Activated naive CD4-positive, alpha-beta T cell treated with anti-CD3 and anti-CD28 coated beads, Interleukin-2, amount 10 ng/mL, durations not matched to agents 7 days and 5 days (primary cell): ENCODE measurements at regions not wholly inside any gene's neighbourhood (a gene's known extent, or its start where the extent isn't known, plus 50 kb on each side); places are given as distances from the start of the nearest gene placed in this dataset.

Source experiments
- CTCF ChIA-PET: fragments of 350-600 bp; sonication (Branson Sonifier 250); formaldehyde crosslinking; loops from one replicate; lab custom pipeline; 2021; ENCODE audit warnings: antibody characterized with exemption; lab: Charles Lee
- DNase-seq: peaks from one replicate; pipeline ENCODE4 v3.0.0-alpha.2; 2020
- H3K27ac Mint-ChIP-seq: one replicate; pipeline ENCODE4 v1.8.0; 2021; ENCODE audit warnings: mild to moderate bottlenecking, moderate library complexity, mixed read lengths
- H3K27me3 Mint-ChIP-seq: one replicate; pipeline ENCODE4 v1.8.0; 2021; ENCODE audit warnings: mild to moderate bottlenecking, mixed read lengths
- H3K36me3 Mint-ChIP-seq: one replicate; pipeline ENCODE4 v1.8.0; 2021; ENCODE audit warnings: mixed read lengths
- H3K4me1 Mint-ChIP-seq: one replicate; pipeline ENCODE4 v1.8.0; 2021; ENCODE audit warnings: mixed read lengths
- H3K4me3 Mint-ChIP-seq: one replicate; pipeline ENCODE4 v1.8.0; 2021; ENCODE audit warnings: mild to moderate bottlenecking, moderate library complexity, mixed read lengths
- H3K9me3 Mint-ChIP-seq: one replicate; pipeline ENCODE4 v1.8.0; 2021; ENCODE audit warnings: mixed read lengths

DNA sequence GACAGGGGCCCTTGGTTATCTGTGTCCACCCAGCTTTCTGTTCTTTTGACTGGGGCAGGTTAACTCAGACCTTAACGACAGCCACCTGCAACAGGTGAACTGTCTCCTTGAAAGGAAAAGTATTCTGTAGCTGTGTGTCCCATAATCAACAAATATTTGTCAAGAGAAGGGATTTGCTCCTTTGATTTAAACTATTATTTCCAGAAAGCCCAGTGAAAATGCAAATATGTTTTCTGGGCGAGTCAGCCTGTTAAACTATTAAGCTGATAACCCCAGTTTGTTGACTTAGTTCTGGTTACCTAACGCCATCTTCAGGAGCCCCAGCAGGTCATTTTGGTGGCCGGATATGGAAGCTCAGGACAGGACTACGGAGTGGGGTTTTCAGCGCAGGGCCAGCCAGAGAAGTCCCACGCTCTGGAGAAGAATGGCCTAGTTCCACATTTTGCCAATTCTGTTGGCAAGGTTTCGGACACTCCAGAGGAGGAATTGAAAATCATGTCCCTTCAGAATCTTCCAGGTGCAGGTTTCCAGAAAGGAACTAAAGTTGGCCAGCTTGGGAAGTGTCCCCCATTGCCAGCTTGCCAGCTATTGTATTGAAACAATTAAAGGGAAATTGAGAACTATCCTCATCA is 54.5 kb downstream of the ADRA2A start:
- no peaks in the 10 kb centered on the region for H3K9me3 Mint-ChIP-seq
- no peaks in the 10 kb centered on the region for H3K4me1 Mint-ChIP-seq
- no peaks in the 10 kb centered on the region for H3K36me3 Mint-ChIP-seq
- no peak overlapping the region for H3K27ac Mint-ChIP-seq
- DNase-seq, result no peak
- CTCF ChIA-PET, result interaction anchor here (0.6 kb wide), 1 partner anchor 388 kb away, joined by 3 read pairs; no protein-coding TSS in a partner anchor
- no peak overlapping the region for H3K4me3 Mint-ChIP-seq
- H3K27me3 Mint-ChIP-seq, result peaks cover 21% of the 10 kb centered on the region

DNA sequence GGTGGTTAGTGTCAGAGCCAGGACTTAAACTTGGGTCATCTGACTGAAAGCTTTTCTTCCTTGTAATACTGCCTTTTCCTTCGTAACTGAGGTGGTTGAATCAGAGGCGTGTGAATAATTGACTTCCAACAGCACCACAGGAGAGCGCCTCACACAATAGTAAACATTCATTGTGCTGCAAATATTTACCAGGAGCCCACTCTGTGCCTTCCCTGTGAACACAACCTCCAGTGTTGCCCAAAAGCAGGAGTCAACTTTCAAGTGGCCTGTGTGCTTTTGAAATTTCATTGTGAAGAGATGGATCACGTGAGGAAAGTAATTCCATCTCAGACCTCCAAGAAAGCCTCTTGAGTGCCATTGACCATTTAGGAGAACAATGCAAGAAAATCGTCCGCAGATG is 60.2 kb downstream of the ADRA2A start:
- DNase-seq, result no peak
- peaks cover 18% of the 10 kb centered on the region for H3K27me3 Mint-ChIP-seq
- H3K27ac Mint-ChIP-seq, result no peak overlapping the region
- no peaks in the 10 kb centered on the region for H3K9me3 Mint-ChIP-seq
- H3K4me1 Mint-ChIP-seq, result no peaks in the 10 kb centered on the region
- H3K4me3 Mint-ChIP-seq, result no peak overlapping the region
- CTCF ChIA-PET, result no interaction called here
- H3K36me3 Mint-ChIP-seq, result no peaks in the 10 kb centered on the region

DNA sequence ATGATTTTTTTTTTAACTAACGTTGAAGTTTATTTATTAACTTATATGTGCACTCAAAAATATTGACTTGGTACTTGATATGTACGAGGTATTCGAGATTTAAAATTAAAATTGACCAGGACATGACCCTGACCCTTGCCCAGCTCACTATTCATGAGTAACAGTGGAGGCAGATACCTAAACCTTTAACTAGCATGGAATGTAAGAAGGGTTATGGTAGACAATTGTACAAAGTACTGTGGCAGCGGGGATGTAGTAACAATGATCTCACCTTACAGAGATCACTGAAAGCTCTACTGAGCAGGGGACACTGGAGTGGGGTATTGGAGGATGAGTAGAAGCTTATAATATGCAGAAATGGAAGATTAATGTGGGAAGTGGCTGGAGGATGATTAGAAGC is 60.8 kb downstream of the ADRA2A start:
- Mint-ChIP-seq H3K27me3 (peaks cover 19% of the 10 kb centered on the region), H3K4me1 (no peaks in the 10 kb centered on the region), H3K36me3 (no peaks in the 10 kb centered on the region), H3K4me3 (no peak overlapping the region), H3K9me3 (no peaks in the 10 kb centered on the region), H3K27ac (no peak overlapping the region)
- no peak for DNase-seq
- CTCF ChIA-PET, result no interaction called here

DNA sequence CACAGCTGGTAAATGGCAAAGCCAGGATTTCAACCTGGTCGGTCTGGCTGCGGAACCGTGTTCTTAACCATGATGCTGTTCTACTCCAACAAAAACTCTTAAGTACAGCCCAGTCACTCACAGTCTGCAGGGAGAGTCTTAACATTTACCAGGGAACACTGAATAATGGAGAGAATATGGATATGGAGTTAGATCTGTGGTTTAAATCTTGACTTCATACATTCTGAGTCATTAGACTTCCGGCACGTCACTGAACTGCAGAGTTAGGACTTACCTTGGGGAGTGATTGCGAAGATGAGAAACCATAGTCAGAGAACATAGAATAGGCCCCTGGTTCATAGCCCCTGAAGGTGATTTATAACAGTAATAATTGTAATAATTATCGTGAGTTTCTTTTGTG is 61.7 kb downstream of the ADRA2A start:
- H3K36me3 Mint-ChIP-seq, result no peaks in the 10 kb centered on the region
- H3K27ac Mint-ChIP-seq, result no peak overlapping the region
- H3K27me3 Mint-ChIP-seq, result peaks cover 23% of the 10 kb centered on the region
- H3K4me1 Mint-ChIP-seq, result no peaks in the 10 kb centered on the region
- no peaks in the 10 kb centered on the region for H3K9me3 Mint-ChIP-seq
- H3K4me3 Mint-ChIP-seq, result no peak overlapping the region
- CTCF ChIA-PET, result no interaction called here
- DNase-seq, result no peak

DNA sequence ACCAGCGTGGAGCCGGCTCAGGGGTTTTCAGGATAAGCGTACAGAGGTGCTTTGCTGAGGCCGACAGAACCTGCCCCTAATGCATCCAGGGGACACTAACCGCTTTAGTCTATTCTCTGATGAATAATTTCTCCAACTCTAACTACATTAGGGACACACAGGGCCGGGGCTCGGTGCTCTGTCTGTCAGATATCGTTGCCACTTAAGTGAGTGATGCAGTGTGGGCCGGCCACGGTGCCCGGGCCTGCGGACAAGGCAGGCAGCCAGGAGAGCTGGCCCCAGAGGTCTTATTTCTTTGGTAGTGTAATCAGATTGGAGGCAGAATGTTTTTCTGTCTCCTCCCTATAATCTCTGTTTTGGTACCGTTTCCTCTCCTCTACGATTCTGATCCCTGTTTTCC is 62.7 kb downstream of the ADRA2A start:
- H3K9me3 Mint-ChIP-seq, result no peaks in the 10 kb centered on the region
- no peaks in the 10 kb centered on the region for H3K36me3 Mint-ChIP-seq
- H3K27me3 Mint-ChIP-seq, result peaks cover 16% of the 10 kb centered on the region
- H3K27ac Mint-ChIP-seq, result no peak overlapping the region
- H3K4me3 Mint-ChIP-seq, result no peak overlapping the region
- DNase-seq, result no peak
- CTCF ChIA-PET, result no interaction called here
- H3K4me1 Mint-ChIP-seq, result no peaks in the 10 kb centered on the region

DNA sequence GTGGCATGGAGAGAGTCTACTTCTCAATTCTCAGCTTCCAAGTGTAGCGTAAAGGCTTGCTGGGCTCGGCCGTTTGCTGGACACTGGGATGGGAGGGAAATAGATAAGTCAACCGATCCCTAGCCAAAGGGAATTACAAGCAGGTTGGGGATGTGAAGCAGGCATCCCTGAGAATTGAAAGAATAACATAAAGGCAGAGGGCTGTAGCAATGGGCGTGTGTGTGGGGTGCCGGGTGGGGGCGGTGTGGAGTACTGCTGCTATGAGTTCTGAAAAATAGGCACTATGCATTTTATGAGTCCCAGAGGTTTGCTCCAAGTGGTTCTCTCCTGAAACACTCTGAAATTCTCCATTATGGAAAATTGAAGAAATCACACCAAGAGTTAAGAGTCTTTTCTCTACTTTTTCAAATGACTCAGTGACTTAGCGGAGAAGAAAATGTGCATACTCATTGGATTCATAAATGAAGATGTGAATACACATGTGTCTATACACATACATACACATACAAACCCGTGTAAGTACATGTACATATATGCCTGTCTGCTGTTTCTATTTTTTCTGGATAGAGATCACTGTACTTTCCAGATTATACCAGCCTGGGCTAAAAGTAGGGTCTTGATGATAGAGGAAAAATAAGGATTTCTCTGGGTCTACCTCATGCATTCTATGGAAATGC is 65.4 kb downstream of the ADRA2A start:
- Mint-ChIP-seq H3K4me1 (peaks cover 13% of the 10 kb centered on the region), H3K4me3 (no peak overlapping the region), H3K36me3 (no peaks in the 10 kb centered on the region), H3K27me3 (peaks cover 14% of the 10 kb centered on the region), H3K27ac (no peak overlapping the region), H3K9me3 (no peaks in the 10 kb centered on the region)
- CTCF ChIA-PET, result no interaction called here
- DNase-seq, result no peak

DNA sequence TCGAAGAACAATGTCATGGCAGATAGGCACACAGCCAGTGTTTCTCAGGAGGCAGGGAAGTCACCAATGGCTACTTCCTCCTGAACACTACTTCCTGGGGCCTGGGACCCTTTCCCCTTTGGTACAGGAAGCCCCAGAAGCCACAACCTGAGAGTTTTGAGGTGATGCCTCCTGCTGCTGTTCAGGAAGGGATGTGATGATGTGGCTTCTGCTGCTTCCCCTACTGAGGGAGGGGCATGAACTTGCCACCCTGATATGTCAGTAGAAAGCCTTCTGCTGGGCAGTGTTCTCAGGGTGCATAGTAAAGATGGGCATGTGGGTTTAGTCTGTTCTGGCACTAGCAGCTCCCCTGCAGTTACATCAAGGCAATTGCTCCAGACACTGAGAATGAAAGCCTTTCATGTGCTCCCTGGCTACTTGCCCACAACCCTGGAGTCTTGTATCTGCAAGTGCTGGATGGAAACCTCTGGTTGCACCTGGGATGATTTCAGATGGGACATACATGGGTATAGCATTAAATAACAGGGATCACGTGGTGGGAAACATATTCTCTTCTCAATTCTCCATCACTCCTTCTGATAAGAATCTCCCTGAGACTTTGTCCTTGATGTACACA is 69.3 kb downstream of the ADRA2A start:
- Mint-ChIP-seq H3K4me1 (peaks cover 13% of the 10 kb centered on the region), H3K36me3 (no peaks in the 10 kb centered on the region), H3K27ac (no peak overlapping the region), H3K4me3 (no peak overlapping the region), H3K27me3 (peaks cover 22% of the 10 kb centered on the region), H3K9me3 (no peaks in the 10 kb centered on the region)
- CTCF ChIA-PET, result interaction anchor here (1.2 kb wide), 1 partner anchor 400 kb away, joined by 3 read pairs; no protein-coding TSS in a partner anchor
- DNase-seq, result peak; percentile 32

DNA sequence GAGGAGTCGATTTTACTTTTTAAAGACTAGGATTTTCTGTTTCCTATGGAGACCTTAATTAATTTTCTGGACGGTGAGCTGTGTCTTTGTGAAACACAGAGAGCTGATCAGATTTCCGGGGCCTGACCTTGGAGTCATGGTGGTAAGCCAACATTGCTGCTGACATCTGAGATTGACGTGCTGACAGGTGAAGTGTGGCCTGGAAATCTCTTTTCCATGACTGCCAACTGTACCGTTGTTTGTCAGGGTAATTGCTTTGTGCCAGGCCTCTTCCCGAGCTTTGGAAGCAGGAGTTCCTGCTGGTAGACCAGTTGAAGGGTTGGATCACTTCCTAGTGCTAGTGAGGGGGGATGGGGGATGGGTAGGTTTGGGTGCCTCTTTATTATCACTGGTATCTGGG is 71.2 kb downstream of the ADRA2A start:
- DNase-seq, result no peak
- Mint-ChIP-seq H3K4me1 (peaks cover 13% of the 10 kb centered on the region), H3K4me3 (no peak overlapping the region), H3K27me3 (peaks cover 17% of the 10 kb centered on the region), H3K9me3 (no peaks in the 10 kb centered on the region), H3K27ac (no peak overlapping the region), H3K36me3 (no peaks in the 10 kb centered on the region)
- CTCF ChIA-PET, result no interaction called here

DNA sequence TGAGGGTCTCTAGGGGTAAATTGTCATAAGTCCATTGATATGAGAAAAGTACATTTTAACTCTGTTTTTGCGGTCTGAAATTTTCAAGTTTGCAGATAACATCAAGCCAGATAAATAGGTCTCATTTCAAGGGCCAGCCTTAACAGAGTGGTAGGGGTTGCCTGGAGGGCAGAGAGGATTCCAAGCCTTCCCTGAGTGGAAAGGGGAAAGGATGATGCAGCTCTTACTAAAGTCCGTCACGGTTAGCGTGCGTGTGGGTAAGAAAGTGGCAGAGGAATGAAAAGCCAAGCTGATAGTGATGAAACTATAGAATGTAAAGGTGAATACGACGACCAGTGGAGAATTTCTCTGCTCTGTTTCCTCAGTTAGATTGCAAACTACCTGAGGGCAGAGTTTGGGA is 71.6 kb downstream of the ADRA2A start:
- Mint-ChIP-seq H3K9me3 (no peaks in the 10 kb centered on the region), H3K4me3 (no peak overlapping the region), H3K4me1 (peaks cover 13% of the 10 kb centered on the region), H3K27ac (no peak overlapping the region), H3K27me3 (peaks cover 14% of the 10 kb centered on the region), H3K36me3 (no peaks in the 10 kb centered on the region)
- DNase-seq, result no peak
- CTCF ChIA-PET, result no interaction called here

DNA sequence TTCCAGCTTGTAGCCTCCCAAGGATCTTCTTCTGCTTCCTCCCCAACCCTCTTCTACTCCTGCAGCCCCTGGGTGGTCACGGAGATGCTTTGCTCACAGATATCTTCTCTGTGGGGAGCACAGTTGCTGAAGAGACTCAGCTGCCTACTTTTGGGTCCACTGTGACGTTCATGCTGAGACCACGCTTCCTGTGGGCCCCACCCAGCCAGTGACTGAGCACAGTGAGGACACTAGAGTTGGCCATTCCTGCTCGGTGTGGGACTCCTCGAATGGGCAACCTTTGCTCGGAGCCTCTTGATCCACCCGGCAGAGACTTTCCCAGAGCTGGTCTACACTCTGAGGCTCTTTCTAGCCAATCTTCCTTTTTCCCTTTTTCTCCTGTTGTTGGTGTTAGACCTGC is 73.9 kb downstream of the ADRA2A start:
- CTCF ChIA-PET, result no interaction called here
- Mint-ChIP-seq H3K27ac (no peak overlapping the region), H3K9me3 (no peaks in the 10 kb centered on the region), H3K36me3 (no peaks in the 10 kb centered on the region), H3K4me3 (no peak overlapping the region), H3K27me3 (peaks cover 20% of the 10 kb centered on the region), H3K4me1 (peaks cover 13% of the 10 kb centered on the region)
- no peak for DNase-seq

DNA sequence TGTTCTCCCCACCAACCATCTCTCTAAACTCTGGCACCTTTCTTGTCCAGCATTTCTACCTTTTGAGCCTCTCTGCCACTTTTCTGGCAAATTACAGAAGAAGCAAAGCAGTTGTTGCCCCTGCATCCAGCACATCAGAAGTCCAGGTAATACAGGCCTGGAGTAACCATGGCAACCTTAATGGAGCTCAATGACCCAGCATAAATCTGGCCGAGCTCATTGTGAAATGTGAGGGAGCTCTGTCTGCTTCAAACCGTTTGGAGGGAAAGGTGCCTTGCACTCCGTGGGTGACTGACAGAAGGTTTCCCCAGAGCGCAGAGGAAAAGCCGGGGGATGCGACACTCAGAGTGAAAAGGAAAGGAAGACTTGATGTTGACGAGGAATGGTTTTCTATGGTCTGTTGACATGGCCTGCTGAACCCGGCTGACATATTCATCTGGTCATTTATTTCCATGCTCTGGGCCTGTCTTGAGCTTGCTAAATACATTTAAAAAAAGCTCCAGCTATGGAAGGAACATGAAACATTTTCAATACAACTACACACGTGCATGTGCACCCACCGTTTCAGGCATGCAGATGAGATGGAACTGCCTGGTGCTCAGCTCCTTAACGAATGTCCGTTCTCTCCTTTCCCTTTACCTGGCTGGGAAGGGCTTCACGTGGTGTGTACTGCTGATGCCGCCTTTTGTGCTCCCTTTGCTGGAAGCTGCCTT is 74.9 kb downstream of the ADRA2A start:
- no peaks in the 10 kb centered on the region for H3K9me3 Mint-ChIP-seq
- no peak overlapping the region for H3K27ac Mint-ChIP-seq
- DNase-seq, result no peak
- no peak overlapping the region for H3K4me3 Mint-ChIP-seq
- no peaks in the 10 kb centered on the region for H3K36me3 Mint-ChIP-seq
- peaks cover 2% of the 10 kb centered on the region for H3K4me1 Mint-ChIP-seq
- H3K27me3 Mint-ChIP-seq, result peaks cover 30% of the 10 kb centered on the region
- CTCF ChIA-PET, result no interaction called here

DNA sequence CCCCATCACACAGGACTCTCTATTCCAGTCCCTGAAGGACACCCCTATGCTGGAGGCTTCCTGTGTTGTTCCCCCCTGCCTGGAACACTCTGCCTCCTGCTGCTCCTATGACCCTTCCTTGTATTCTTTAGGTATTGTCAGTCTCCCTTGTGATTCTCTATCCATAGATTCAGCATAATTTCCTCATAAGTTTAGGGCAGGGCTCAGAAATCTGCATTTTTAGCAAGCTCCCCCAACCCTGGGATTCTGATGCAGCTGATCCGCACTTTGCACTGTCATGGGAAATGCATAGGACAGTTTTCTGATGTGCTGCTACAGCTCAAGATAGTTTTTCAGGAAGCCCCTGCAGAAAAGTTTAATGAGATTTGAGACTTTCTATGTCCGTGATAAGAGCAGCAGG is 79.9 kb downstream of the ADRA2A start:
- Mint-ChIP-seq H3K9me3 (no peaks in the 10 kb centered on the region), H3K27me3 (peaks cover 32% of the 10 kb centered on the region), H3K27ac (no peak overlapping the region), H3K4me1 (no peaks in the 10 kb centered on the region), H3K36me3 (no peaks in the 10 kb centered on the region), H3K4me3 (no peak overlapping the region)
- CTCF ChIA-PET, result no interaction called here
- DNase-seq, result no peak

DNA sequence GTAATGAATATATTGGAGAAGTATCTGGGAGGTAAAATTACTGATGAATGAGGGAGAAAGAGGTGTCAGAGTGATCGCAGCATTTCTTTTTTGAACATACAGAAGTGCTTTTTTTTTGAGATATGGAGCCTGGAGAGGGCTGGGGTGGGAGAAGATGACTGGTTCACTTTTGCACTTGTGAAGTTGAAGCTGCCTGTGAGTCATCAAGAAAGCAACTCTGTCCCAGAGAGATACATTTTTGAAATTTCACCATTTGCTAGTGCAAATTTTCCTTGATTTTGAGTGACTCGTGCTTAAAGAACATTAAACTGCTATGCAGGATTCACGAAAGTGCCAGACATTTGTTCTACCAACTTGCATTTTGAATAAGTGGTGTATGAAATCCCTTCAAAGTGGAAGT is 81.8 kb downstream of the ADRA2A start:
- CTCF ChIA-PET, result no interaction called here
- H3K4me3 Mint-ChIP-seq, result no peak overlapping the region

DNA sequence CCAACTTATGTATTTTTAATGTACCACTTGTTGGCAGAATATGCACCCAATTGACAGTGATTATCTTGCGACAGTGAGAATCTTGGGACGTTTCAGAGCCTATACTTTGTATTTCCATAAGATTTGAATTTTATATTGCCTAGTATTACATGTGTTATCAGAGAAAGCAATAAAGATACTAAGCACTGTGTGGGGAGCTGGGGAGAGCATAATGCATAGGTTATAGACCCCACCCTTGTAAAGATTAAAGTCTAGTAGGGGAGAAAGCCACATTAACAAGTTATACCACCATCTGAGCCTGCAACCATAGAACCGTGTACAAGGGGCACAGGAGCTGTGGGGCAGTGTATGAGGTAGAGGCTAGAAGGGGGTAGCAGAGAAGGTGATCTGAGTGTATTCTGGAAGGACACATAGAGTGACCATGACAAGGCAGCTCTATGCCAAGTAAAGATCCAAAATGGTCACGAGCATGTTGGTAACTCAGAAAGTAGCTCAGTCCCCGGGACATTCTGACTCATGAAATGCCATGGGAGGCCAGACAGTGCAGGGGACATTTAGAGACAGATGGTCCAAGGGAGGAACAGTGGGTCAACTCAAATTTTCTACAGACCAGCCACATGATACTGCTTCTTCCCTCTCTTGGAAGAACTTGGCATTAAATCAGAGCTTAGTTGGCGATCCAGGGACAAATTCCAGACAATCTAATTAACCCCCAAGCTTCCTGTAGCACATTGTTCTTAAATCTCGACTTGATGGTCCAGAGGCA is 84.5 kb downstream of the ADRA2A start:
- peaks cover 24% of the 10 kb centered on the region for H3K27me3 Mint-ChIP-seq
- CTCF ChIA-PET, result no interaction called here

More for the DNA sequence above, 81.8 kb downstream of the ADRA2A start:
- no peaks in the 10 kb centered on the region for H3K4me1 Mint-ChIP-seq
- H3K27ac Mint-ChIP-seq, result no peak overlapping the region
- H3K36me3 Mint-ChIP-seq, result no peaks in the 10 kb centered on the region
- no peaks in the 10 kb centered on the region for H3K9me3 Mint-ChIP-seq
- no peak for DNase-seq
- peaks cover 36% of the 10 kb centered on the region for H3K27me3 Mint-ChIP-seq

More for the DNA sequence above, 84.5 kb downstream of the ADRA2A start:
- no peaks in the 10 kb centered on the region for H3K4me1 Mint-ChIP-seq
- H3K9me3 Mint-ChIP-seq, result no peaks in the 10 kb centered on the region
- H3K27ac Mint-ChIP-seq, result no peak overlapping the region
- H3K36me3 Mint-ChIP-seq, result no peaks in the 10 kb centered on the region
- H3K4me3 Mint-ChIP-seq, result no peak overlapping the region
- DNase-seq, result no peak
